SK-N-MC (cell line): ENCODE measurements at regions not wholly inside any gene's neighbourhood (a gene's known extent, or its start where the extent isn't known, plus 50 kb on each side); places are given as distances from the start of the nearest gene placed in this dataset.

ENCODE experiments used
- EZH2 ChIP-seq: fragments of 200-600 bp; sonication (generic); IDR thresholded peaks from one replicate; pipeline ENCODE4 v1.6.1; 2017; ENCODE audit warnings: antibody characterized with exemption
- FOXP2 ChIP-seq: optimal IDR thresholded peaks from 2 replicates; pipeline ENCODE3; 2011; ENCODE audit warnings: mild to moderate bottlenecking, moderate library complexity; ENCODE audit not compliant: insufficient read depth; ENCODE audit errors: extremely low read length, control extremely low read depth
- POLR2AphosphoS5 ChIP-seq: IDR thresholded peaks from 2 replicates; pipeline ENCODE4 v1.6.1; 2012; ENCODE audit warnings: mild to moderate bottlenecking, low read depth, low read length, borderline replicate concordance

GRCh38 chr13:50238922-50239321, 223.7 kb downstream of the KCNRG start:
- TF ChIP-seq POLR2AphosphoS5 (no peak), EZH2 (no peak), FOXP2 (no peak)
